IMR-90 (cell line): ENCODE measurements at regions not wholly inside any gene's neighbourhood (a gene's known extent, or its start where the extent isn't known, plus 50 kb on each side); places are given as distances from the start of the nearest gene placed in this dataset.

Experiments
- ATAC-seq: fragments of 200-7000 bp; cut with Tn5 transposase; 2 replicates; pipeline ENCODE4 v1.9.1; 2020; ENCODE audit warnings: low read depth, mild to moderate bottlenecking, moderate library complexity
- BruUV-seq: library from RNA; stranded (reverse); fragments of 400-500 nt; replicated peaks from 2 replicates; lab custom pipeline; 2021; lab: Mats Ljungman, UMichigan
- CTCF ChIA-PET: fragments of 300-600 bp; formaldehyde crosslinking; extraction: SDS; loops from one replicate; lab custom pipeline; 2021; ENCODE audit warnings: antibody characterized with exemption; lab: Yijun Ruan, JAX
- POLR2A ChIA-PET: fragments of 300-600 bp; sonication (Branson Sonifier 250); formaldehyde crosslinking; loops from one replicate; lab custom pipeline; 2022; ENCODE audit warnings: antibody characterized with exemption; ENCODE audit not compliant: unreplicated experiment; lab: Charles Lee
- DNase-seq: peaks from one replicate; pipeline ENCODE4 v3.0.0; 2013
- H2AFZ ChIP-seq: replicated peaks from 2 replicates; pipeline ENCODE3; 2013; ENCODE audit warnings: low read length, mild to moderate bottlenecking; ENCODE audit not compliant: poor library complexity
- H2AK5ac ChIP-seq: 2 replicates; pipeline ENCODE4 v1.6.1; 2013; ENCODE audit warnings: low read depth, low read length, inconsistent platforms
- H2AK9ac ChIP-seq: replicated peaks from 2 replicates; pipeline ENCODE3; 2013; ENCODE audit warnings: mild to moderate bottlenecking, low read depth, low read length, moderate library complexity; ENCODE audit not compliant: poor library complexity
- H2BK120ac ChIP-seq: 2 replicates; pipeline ENCODE4 v1.6.1; 2013; ENCODE audit warnings: low read depth, low read length, inconsistent platforms
- H2BK15ac ChIP-seq: 3 replicates; pipeline ENCODE4 v1.6.1; 2013; ENCODE audit warnings: low read depth, low read length, inconsistent platforms
- H2BK20ac ChIP-seq: 2 replicates; pipeline ENCODE4 v1.6.1; 2013; ENCODE audit warnings: low read depth, mild to moderate bottlenecking, inconsistent platforms, low read length, moderate library complexity
- H2BK5ac ChIP-seq: 2 replicates; pipeline ENCODE4 v1.6.1; 2013; ENCODE audit warnings: mild to moderate bottlenecking, low read depth, low read length, inconsistent platforms; ENCODE audit not compliant: poor library complexity, severe bottlenecking
- H3K14ac ChIP-seq: replicated peaks from 2 replicates; pipeline ENCODE4 v1.6.1; 2013; ENCODE audit warnings: low read depth, low read length, inconsistent platforms
- H3K18ac ChIP-seq: 2 replicates; pipeline ENCODE4 v1.6.1; 2013; ENCODE audit warnings: low read depth, low read length, control low read depth
- H3K23ac ChIP-seq: 2 replicates; pipeline ENCODE4 v1.6.1; 2013; ENCODE audit warnings: low read depth, low read length, inconsistent platforms
- H3K27ac ChIP-seq: 2 replicates; pipeline ENCODE4 v1.5.1; 2013; ENCODE audit warnings: mild to moderate bottlenecking, control low read depth, low read length; ENCODE audit not compliant: insufficient read depth
- H3K27me3 ChIP-seq: 2 replicates; pipeline ENCODE4 v1.6.1; 2013; ENCODE audit warnings: low read length; ENCODE audit not compliant: control insufficient read depth, insufficient read depth
- H3K36me3 ChIP-seq: 2 replicates; pipeline ENCODE4 v1.6.1; 2013; ENCODE audit warnings: low read length, mixed read lengths; ENCODE audit not compliant: control insufficient read depth, insufficient read depth
- H3K4ac ChIP-seq: 2 replicates; pipeline ENCODE4 v1.6.1; 2013; ENCODE audit warnings: low read depth, low read length, inconsistent platforms
- H3K4me1 ChIP-seq: 2 replicates; pipeline ENCODE4 v1.6.1; 2013; ENCODE audit warnings: low read length, mixed read lengths; ENCODE audit not compliant: control insufficient read depth, insufficient read depth
- H3K4me2 ChIP-seq: 2 replicates; pipeline ENCODE4 v1.6.1; 2013; ENCODE audit warnings: low read depth, mild to moderate bottlenecking, control low read depth, low read length, moderate library complexity
- H3K4me3 ChIP-seq: 2 replicates; pipeline ENCODE4 v1.5.1; 2013; ENCODE audit warnings: low read depth, mild to moderate bottlenecking, control low read depth, low read length, moderate library complexity; ENCODE audit not compliant: insufficient read depth
- H3K56ac ChIP-seq: 2 replicates; pipeline ENCODE4 v1.6.1; 2013; ENCODE audit warnings: low read length, inconsistent platforms; ENCODE audit not compliant: insufficient read depth; ENCODE audit errors: extremely low read depth
- H3K79me1 ChIP-seq, 2 experiments: 2 replicates each; pipeline ENCODE4 v1.6.1; 2013; ENCODE audit warnings: low read length in 2 of 2, inconsistent platforms in 1 of 2, low read depth in 1 of 2
- H3K9ac ChIP-seq: 2 replicates; pipeline ENCODE4 v1.6.1; 2013; ENCODE audit warnings: low read depth, low read length, control low read depth
- H3K9me1 ChIP-seq: 2 replicates; pipeline ENCODE4 v1.6.1; 2013; ENCODE audit warnings: low read length, inconsistent platforms; ENCODE audit not compliant: insufficient read depth
- H3K9me3 ChIP-seq: 2 replicates; pipeline ENCODE4 v1.6.1; 2013; ENCODE audit warnings: low read length; ENCODE audit not compliant: control insufficient read depth, insufficient read depth
- H4K20me1 ChIP-seq: 2 replicates; pipeline ENCODE4 v1.6.1; 2013; ENCODE audit warnings: low read length, inconsistent platforms; ENCODE audit not compliant: insufficient read depth
- H4K5ac ChIP-seq: 2 replicates; pipeline ENCODE4 v1.6.1; 2013; ENCODE audit warnings: mild to moderate bottlenecking, low read depth, low read length, control low read depth
- H4K8ac ChIP-seq, 2 experiments: 2 replicates each; pipeline ENCODE4 v1.6.1; 2013; ENCODE audit warnings: low read depth in 2 of 2, low read length in 2 of 2, control low read depth in 1 of 2, inconsistent platforms in 1 of 2
- H4K91ac ChIP-seq: 2 replicates; pipeline ENCODE4 v1.6.1; 2013; ENCODE audit warnings: low read depth, low read length, inconsistent platforms; ENCODE audit not compliant: insufficient read depth
- BHLHE40 ChIP-seq: fragments of 150-350 bp; IDR thresholded peaks from 2 replicates; pipeline ENCODE4 v1.6.1; 2016; ENCODE audit warnings: mild to moderate bottlenecking, low read depth, low read length
- CEBPB ChIP-seq: IDR thresholded peaks from 2 replicates; pipeline ENCODE4 v1.6.1; 2012; ENCODE audit warnings: low read depth, low read length, improper control_type of control experiment
- CHD1 ChIP-seq: IDR thresholded peaks from 2 replicates; pipeline ENCODE4 v1.6.1; 2012; ENCODE audit warnings: low read depth, low read length, improper control_type of control experiment
- CTCF ChIP-seq: conservative IDR thresholded peaks from 2 replicates; pipeline ENCODE4 v1.5.1; 2012; ENCODE audit warnings: mild to moderate bottlenecking, low read depth, low read length, improper control_type of control experiment
- ELK1 ChIP-seq: fragments of 150-350 bp; IDR thresholded peaks from 2 replicates; pipeline ENCODE4 v1.6.1; 2016; ENCODE audit warnings: low read depth, mild to moderate bottlenecking, low read length, moderate library complexity, borderline replicate concordance
- FOS ChIP-seq: fragments of 150-350 bp; IDR thresholded peaks from 2 replicates; pipeline ENCODE4 v1.6.1; 2016; ENCODE audit warnings: low read depth, low read length
- MAFK ChIP-seq: IDR thresholded peaks from 2 replicates; pipeline ENCODE4 v1.6.1; 2012; ENCODE audit warnings: low read depth, low read length, improper control_type of control experiment
- MAZ ChIP-seq: IDR thresholded peaks from 2 replicates; pipeline ENCODE4 v1.6.1; 2012; ENCODE audit warnings: low read depth, mild to moderate bottlenecking, low read length, improper control_type of control experiment, moderate library complexity, borderline replicate concordance
- MXI1 ChIP-seq: IDR thresholded peaks from 2 replicates; pipeline ENCODE4 v1.6.1; 2012; ENCODE audit warnings: low read depth, mild to moderate bottlenecking, low read length, moderate library complexity, borderline replicate concordance
- NFE2L2 ChIP-seq: fragments of 150-350 bp; IDR thresholded peaks from 2 replicates; pipeline ENCODE4 v1.6.1; 2016; ENCODE audit warnings: low read depth, mild to moderate bottlenecking, low read length
- POLR2A ChIP-seq: IDR thresholded peaks from 2 replicates; pipeline ENCODE4 v1.6.1; 2012; ENCODE audit warnings: mild to moderate bottlenecking, low read depth, low read length
- RAD21 ChIP-seq: IDR thresholded peaks from 2 replicates; pipeline ENCODE4 v1.6.1; 2012; ENCODE audit warnings: low read length, improper control_type of control experiment
- RCOR1 ChIP-seq: IDR thresholded peaks from 2 replicates; pipeline ENCODE4 v1.6.1; 2012; ENCODE audit warnings: mild to moderate bottlenecking, low read length, improper control_type of control experiment; ENCODE audit not compliant: insufficient replicate concordance
- RFX5 ChIP-seq: IDR thresholded peaks from 2 replicates; pipeline ENCODE4 v1.8.0; 2012; ENCODE audit warnings: low read depth, mild to moderate bottlenecking, low read length, moderate library complexity
- USF2 ChIP-seq: fragments of 150-350 bp; IDR thresholded peaks from 2 replicates; pipeline ENCODE4 v1.6.1; 2017; ENCODE audit warnings: mild to moderate bottlenecking, antibody characterized with exemption, low read length, low read depth
- WGBS, 2 experiments: methylation state at CpG; one replicate each; pipeline versions ENCODE4 v1.1.5 to v1.1.7; 2013; ENCODE audit warnings: missing lambda C conversion rate in 2 of 2; ENCODE audit not compliant: insufficient read length in 1 of 2; ENCODE audit errors: extremely low coverage in 2 of 2; 5-methylcytosine and 5-hydroxymethylcytosine counted together
- dilution Hi-C: fragments of 300-500 bp; cut with HindIII; formaldehyde crosslinking; loops from one replicate; pipeline ENCODE4 v1.14.3; 2018; ENCODE audit warnings: low sequenced_read_pairs; ENCODE audit not compliant: unreplicated experiment
- in situ Hi-C: fragments of 300-500 bp; cut with MboI; formaldehyde crosslinking; loops from 3 replicates; pipeline ENCODE4 v1.14.3; 2019; ENCODE audit warnings: low sequenced_read_pairs, inconsistent platforms, mixed read lengths
- intact Hi-C: fragments of 100-400 bp; cut with micrococcal nuclease; formaldehyde crosslinking; loops from 2 replicates; pipeline ENCODE4 v1.10.0; 2022

- Histone ChIP-seq H3K9ac (no peak overlapping the region), H2BK20ac (no peak overlapping the region), H3K4me1 (peaks cover 6% of the 10 kb centered on the region), H3K4ac (no peak overlapping the region), H2AK9ac (no peak overlapping the region), H3K18ac (0 out of 2 replicates have a peak overlapping the region, but pooled peaks have one; percentile 47), H3K9me3 (no peaks in the 10 kb centered on the region), H3K27ac (no peak overlapping the region), H2AFZ (no peak overlapping the region), H3K23ac (no peak overlapping the region), H4K91ac (no peak overlapping the region), H3K79me1 (no peaks in the 10 kb centered on the region), H3K9me1 (peaks cover 5% of the 10 kb centered on the region; the same call in 1 of the 2 replicates), H4K8ac (no peak overlapping the region; a peak in 1 of 4 replicates), H3K36me3 (no peaks in the 10 kb centered on the region), H4K5ac (no peak overlapping the region), H2BK120ac (0 out of 2 replicates have a peak overlapping the region, but pooled peaks have one; percentile 94), H3K4me3 (no peak overlapping the region), H2AK5ac (no peak overlapping the region), H2BK5ac (no peak overlapping the region), H2BK15ac (no peak overlapping the region), H3K27me3 (no peaks in the 10 kb centered on the region), H3K14ac (no peak overlapping the region), H3K56ac (no peak overlapping the region), H4K20me1 (no peaks in the 10 kb centered on the region), H3K4me2 (no peak overlapping the region)
- DNase-seq (no peak), ATAC-seq (no peak)
- TF ChIP-seq MXI1 (no peak), RCOR1 (no peak), BHLHE40 (no peak), FOS (no peak), RAD21 (no peak), NFE2L2 (no peak), CEBPB (no peak), USF2 (no peak), CHD1 (no peak), MAFK (no peak), POLR2A (no peak), MAZ (no peak), ELK1 (no peak), CTCF (no peak), RFX5 (no peak)
- dilution Hi-C loops (no loop called here), in situ Hi-C loops (no loop called here), intact Hi-C loops (no loop called here)
- CTCF ChIA-PET: no interaction called here
- no TSS peak for BruUV-seq
- WGBS, 2 experiments: no CpG with 5 or more reads among the region's 3 CpGs
- POLR2A ChIA-PET: no interaction called here
Measured at GRCh38 chr2:6369266-6369665, 496.4 kb downstream of the CMPK2 start.
